ENCODE measurements at regions not wholly inside any gene's neighbourhood (a gene's known extent, or its start where the extent isn't known, plus 50 kb on each side); places are given as distances from the start of the nearest gene placed in this dataset.
"Not testable (repeated sequence)": the region's sequence is repeated elsewhere in the genome, so short reads cannot be mapped to it uniquely, and the experiment has no call there.

DNA sequence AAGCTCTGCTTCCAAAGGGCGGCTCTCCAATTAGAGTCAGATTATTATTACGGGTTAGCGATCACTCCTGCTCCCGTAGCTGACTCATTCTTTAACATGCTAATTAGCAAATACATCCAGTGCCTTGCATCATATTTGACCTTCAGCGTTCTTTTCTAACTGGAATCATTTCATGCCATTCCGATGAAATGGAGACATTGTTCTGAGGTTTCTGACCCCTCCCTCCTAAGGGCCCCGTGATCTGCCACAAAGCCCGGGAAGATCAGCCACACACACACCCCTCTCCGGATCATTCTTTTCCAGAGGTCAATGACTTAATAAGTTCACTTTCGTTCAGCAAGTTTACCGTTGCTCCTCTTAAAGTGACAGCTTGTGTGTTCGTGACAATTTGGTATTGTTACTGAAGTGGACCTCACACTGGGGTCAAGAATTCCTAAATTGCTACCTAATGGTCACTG lies 200.4 kb downstream of the RTP5 start:
- not testable (repeated sequence) for TF ChIP-seq POLR2AphosphoS5 (IDR thresholded peaks at IDR 0.05; ENCODE audit: borderline replicate concordance, low read depth, low read length); EZH2 (IDR thresholded peaks at IDR 0.05)
